HEK293 (cell line): ENCODE measurements at regions not wholly inside any gene's neighbourhood (a gene's known extent, or its start where the extent isn't known, plus 50 kb on each side); places are given as distances from the start of the nearest gene placed in this dataset.

ENCODE experiments used
- PRDM1 ChIP-seq: fragments of 450-650 bp; formaldehyde crosslinking; IDR thresholded peaks from 2 replicates; pipeline ENCODE4; 2016; ENCODE audit warnings: missing biosample characterization, missing genetic modification characterization
- ZNF140 ChIP-seq: fragments of 450-650 bp; formaldehyde crosslinking; IDR thresholded peaks from 2 replicates; pipeline ENCODE4 v1.5.1; 2016; ENCODE audit warnings: missing biosample characterization, missing genetic modification characterization
- ZNF214 ChIP-seq: fragments of 450-650 bp; formaldehyde crosslinking; IDR thresholded peaks from 2 replicates; pipeline ENCODE4 v1.5.1; 2017; ENCODE audit warnings: missing biosample characterization, mild to moderate bottlenecking, missing genetic modification characterization, borderline replicate concordance
- TF ChIP-seq, protein P1 (sequence below): fragments of 450-650 bp; formaldehyde crosslinking; IDR thresholded peaks from 2 replicates; pipeline ENCODE4 v1.5.1; 2016; ENCODE audit warnings: missing biosample characterization, missing genetic modification characterization
- TF ChIP-seq, protein P2 (sequence below): fragments of 450-650 bp; formaldehyde crosslinking; optimal IDR thresholded peaks from 2 replicates; pipeline ENCODE3; 2016; ENCODE audit warnings: missing biosample characterization, mild to moderate bottlenecking, missing genetic modification characterization
- TF ChIP-seq, protein P3 (sequence below): fragments of 450-650 bp; formaldehyde crosslinking; IDR thresholded peaks from 2 replicates; pipeline ENCODE4 v1.5.1; 2016; ENCODE audit warnings: missing biosample characterization, missing genetic modification characterization
- TF ChIP-seq, protein P4 (sequence below): fragments of 450-650 bp; formaldehyde crosslinking; IDR thresholded peaks from 2 replicates; pipeline ENCODE4 v1.5.0; 2017; ENCODE audit warnings: missing biosample characterization, missing genetic modification characterization, borderline replicate concordance

DNA sequence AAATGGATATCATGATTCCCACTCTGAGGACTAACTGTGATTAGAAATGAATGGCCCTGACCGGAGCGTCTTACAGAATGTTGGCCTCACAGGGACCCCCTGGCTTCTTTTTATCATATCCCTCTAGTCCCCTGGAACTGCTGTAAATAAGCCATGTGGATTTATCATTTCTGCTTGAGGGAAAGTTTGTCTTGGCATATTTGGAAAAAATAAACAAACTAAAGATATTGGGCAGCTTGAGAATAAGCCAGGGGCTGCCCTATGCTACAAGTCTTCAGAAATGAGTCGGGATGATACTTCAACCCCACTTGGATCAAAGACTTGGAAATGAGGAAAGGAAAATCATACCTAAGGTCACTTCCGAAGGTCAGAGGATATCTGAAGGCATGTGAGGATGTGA, 179.1 kb downstream of the THBS2 start:
- TF ChIP-seq, protein P1, sequence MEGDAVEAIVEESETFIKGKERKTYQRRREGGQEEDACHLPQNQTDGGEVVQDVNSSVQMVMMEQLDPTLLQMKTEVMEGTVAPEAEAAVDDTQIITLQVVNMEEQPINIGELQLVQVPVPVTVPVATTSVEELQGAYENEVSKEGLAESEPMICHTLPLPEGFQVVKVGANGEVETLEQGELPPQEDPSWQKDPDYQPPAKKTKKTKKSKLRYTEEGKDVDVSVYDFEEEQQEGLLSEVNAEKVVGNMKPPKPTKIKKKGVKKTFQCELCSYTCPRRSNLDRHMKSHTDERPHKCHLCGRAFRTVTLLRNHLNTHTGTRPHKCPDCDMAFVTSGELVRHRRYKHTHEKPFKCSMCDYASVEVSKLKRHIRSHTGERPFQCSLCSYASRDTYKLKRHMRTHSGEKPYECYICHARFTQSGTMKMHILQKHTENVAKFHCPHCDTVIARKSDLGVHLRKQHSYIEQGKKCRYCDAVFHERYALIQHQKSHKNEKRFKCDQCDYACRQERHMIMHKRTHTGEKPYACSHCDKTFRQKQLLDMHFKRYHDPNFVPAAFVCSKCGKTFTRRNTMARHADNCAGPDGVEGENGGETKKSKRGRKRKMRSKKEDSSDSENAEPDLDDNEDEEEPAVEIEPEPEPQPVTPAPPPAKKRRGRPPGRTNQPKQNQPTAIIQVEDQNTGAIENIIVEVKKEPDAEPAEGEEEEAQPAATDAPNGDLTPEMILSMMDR (tag by site-specific recombination): no peak
- TF ChIP-seq ZNF214 (tag by site-specific recombination): no peak
- TF ChIP-seq, protein P2, sequence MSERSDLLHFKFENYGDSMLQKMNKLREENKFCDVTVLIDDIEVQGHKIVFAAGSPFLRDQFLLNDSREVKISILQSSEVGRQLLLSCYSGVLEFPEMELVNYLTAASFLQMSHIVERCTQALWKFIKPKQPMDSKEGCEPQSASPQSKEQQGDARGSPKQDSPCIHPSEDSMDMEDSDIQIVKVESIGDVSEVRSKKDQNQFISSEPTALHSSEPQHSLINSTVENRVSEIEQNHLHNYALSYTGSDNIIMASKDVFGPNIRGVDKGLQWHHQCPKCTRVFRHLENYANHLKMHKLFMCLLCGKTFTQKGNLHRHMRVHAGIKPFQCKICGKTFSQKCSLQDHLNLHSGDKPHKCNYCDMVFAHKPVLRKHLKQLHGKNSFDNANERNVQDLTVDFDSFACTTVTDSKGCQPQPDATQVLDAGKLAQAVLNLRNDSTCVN (tag by site-specific recombination): no peak
- no peak for TF ChIP-seq ZNF140
- no peak for TF ChIP-seq PRDM1 (tag by site-specific recombination)
- TF ChIP-seq, protein P3, sequence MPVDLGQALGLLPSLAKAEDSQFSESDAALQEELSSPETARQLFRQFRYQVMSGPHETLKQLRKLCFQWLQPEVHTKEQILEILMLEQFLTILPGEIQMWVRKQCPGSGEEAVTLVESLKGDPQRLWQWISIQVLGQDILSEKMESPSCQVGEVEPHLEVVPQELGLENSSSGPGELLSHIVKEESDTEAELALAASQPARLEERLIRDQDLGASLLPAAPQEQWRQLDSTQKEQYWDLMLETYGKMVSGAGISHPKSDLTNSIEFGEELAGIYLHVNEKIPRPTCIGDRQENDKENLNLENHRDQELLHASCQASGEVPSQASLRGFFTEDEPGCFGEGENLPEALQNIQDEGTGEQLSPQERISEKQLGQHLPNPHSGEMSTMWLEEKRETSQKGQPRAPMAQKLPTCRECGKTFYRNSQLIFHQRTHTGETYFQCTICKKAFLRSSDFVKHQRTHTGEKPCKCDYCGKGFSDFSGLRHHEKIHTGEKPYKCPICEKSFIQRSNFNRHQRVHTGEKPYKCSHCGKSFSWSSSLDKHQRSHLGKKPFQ (tag by site-specific recombination): no peak
- TF ChIP-seq, protein P4, sequence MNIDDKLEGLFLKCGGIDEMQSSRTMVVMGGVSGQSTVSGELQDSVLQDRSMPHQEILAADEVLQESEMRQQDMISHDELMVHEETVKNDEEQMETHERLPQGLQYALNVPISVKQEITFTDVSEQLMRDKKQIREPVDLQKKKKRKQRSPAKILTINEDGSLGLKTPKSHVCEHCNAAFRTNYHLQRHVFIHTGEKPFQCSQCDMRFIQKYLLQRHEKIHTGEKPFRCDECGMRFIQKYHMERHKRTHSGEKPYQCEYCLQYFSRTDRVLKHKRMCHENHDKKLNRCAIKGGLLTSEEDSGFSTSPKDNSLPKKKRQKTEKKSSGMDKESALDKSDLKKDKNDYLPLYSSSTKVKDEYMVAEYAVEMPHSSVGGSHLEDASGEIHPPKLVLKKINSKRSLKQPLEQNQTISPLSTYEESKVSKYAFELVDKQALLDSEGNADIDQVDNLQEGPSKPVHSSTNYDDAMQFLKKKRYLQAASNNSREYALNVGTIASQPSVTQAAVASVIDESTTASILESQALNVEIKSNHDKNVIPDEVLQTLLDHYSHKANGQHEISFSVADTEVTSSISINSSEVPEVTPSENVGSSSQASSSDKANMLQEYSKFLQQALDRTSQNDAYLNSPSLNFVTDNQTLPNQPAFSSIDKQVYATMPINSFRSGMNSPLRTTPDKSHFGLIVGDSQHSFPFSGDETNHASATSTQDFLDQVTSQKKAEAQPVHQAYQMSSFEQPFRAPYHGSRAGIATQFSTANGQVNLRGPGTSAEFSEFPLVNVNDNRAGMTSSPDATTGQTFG (tag by site-specific recombination): no peak
